Mucosa of rectum (tissue), 2 donors: ENCODE measurements at regions not wholly inside any gene's neighbourhood (a gene's known extent, or its start where the extent isn't known, plus 50 kb on each side); places are given as distances from the start of the nearest gene placed in this dataset.
A peak's percentile ranks its signal among the peaks of the same experiment; 100 is the strongest.
"Not testable (repeated sequence)": the region's sequence is repeated elsewhere in the genome, so short reads cannot be mapped to it uniquely, and the experiment has no call there.

ENCODE experiments used
- H3K27ac ChIP-seq, 2 donors: one replicate each; pipeline ENCODE4 v1.7.0; 2013; ENCODE audit warnings: inconsistent platforms in 2 of 2, low read depth in 2 of 2, low read length in 2 of 2
- H3K27me3 ChIP-seq, 2 donors: one replicate each; pipeline ENCODE4 v1.7.0; 2013; ENCODE audit warnings: low read length in 2 of 2; ENCODE audit not compliant: control insufficient read depth in 2 of 2, insufficient read depth in 2 of 2
- H3K36me3 ChIP-seq, 2 donors: one replicate each; pipeline ENCODE4 v1.7.0; 2013; ENCODE audit warnings: low read length in 2 of 2; ENCODE audit not compliant: control insufficient read depth in 2 of 2, insufficient read depth in 2 of 2
- H3K4me1 ChIP-seq, 2 donors: one replicate each; pipeline ENCODE4 v1.7.0; 2013; ENCODE audit warnings: low read length in 2 of 2, mild to moderate bottlenecking in 1 of 2; ENCODE audit not compliant: control insufficient read depth in 2 of 2, insufficient read depth in 2 of 2
- H3K4me3 ChIP-seq, 2 donors: one replicate each; pipeline ENCODE4 v1.7.0; 2013; ENCODE audit warnings: low read length in 2 of 2
- H3K9ac ChIP-seq, 2 donors: one replicate each; pipeline ENCODE4 v1.7.0; 2013; ENCODE audit warnings: low read length in 2 of 2, low read depth in 1 of 2, mild to moderate bottlenecking in 1 of 2
- H3K9me3 ChIP-seq, 2 donors: one replicate each; pipeline ENCODE4 v1.7.0; 2013; ENCODE audit warnings: low read length in 2 of 2; ENCODE audit not compliant: control insufficient read depth in 2 of 2
- donor health status: healthy.
- donor health status: Normal muscosa, but diverticular disease.

DNA sequence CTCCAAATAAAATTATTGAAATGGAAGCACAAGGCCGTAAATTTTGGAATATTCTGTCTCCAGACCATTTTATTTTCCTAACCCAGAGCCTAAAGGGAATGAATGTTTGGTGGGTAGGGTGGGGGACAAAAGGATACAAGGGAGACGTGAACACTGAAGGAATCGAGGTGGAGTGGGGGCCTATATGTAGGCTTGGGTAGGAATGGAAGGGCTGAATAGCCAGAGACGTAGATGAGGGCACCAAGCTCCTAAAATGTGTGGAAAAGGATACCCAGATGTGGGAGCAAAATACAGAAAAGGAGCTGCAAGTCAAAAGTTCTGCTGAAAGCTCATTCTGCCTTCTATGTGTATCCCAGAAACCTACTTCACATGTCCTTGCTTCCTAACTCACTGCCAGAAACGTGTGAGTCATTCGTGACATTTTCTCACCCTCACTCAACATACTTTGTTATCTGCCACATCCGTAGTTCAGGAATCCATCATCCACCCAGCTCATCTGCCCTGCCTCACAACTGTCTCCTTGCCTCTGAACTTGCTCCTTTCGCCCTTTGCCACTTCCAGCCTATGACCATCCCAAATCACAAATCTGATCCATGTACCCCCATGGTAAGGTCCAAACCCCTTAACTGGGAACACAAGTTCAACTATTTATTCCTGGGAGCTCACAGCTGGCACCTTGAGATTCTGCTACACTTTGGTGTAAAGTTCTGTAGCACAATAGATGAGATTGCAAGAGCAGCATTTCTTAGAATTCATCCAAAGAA, 84.1 kb upstream of the PRDX6 start:
- no peaks in the 10 kb centered on the region for H3K9me3 ChIP-seq
- H3K4me3 ChIP-seq: no peak overlapping the region
- H3K4me1 ChIP-seq: no peaks in the 10 kb centered on the region
- no peaks in the 10 kb centered on the region for H3K27me3 ChIP-seq
- H3K27ac ChIP-seq: no peak overlapping the region
- no peak overlapping the region for H3K9ac ChIP-seq
- no peaks in the 10 kb centered on the region for H3K36me3 ChIP-seq

DNA sequence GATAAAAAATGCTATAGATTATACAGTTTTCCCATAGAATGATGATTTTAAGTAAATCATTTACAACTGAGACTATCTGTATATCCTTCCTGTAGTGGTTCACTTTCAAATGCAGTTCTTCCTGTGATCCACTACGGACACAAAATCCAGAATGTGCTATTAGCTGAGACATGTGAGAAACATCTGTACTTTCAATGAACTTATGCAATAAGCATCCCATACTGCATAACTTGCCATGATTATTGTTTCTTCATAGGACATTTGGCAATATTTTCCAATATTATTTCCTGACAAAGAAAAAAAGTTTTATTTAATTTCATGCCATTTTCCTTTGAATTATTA, 83.5 kb upstream of the PRDX6 start:
- Histone ChIP-seq H3K4me1 (no peaks in the 10 kb centered on the region), H3K27ac (no peak overlapping the region), H3K9ac (no peak overlapping the region), H3K4me3 (no peak overlapping the region), H3K36me3 (no peaks in the 10 kb centered on the region), H3K27me3 (no peaks in the 10 kb centered on the region), H3K9me3 (no peaks in the 10 kb centered on the region)

DNA sequence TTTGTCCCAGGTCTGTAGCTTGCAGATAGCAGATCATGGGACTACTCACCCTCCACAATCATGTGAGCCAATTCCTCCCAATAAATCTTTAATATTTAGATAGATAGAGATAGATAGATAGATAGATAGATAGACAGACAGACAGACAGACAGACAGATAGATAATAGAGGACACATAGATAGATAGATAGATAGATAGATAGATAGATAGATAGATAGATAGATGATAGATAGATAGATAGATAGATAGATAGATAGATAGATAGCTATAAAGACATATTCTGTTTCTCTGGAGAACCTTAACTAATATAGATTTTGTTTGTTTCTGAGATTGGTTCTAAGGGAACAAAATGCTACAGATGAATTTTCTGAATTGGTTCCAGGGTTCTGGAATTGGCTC, 82.3 kb upstream of the PRDX6 start:
- H3K9me3 ChIP-seq, H3K4me3 ChIP-seq, H3K27ac ChIP-seq, H3K27me3 ChIP-seq, H3K4me1 ChIP-seq, H3K9ac ChIP-seq, H3K36me3 ChIP-seq: not testable (repeated sequence)

DNA sequence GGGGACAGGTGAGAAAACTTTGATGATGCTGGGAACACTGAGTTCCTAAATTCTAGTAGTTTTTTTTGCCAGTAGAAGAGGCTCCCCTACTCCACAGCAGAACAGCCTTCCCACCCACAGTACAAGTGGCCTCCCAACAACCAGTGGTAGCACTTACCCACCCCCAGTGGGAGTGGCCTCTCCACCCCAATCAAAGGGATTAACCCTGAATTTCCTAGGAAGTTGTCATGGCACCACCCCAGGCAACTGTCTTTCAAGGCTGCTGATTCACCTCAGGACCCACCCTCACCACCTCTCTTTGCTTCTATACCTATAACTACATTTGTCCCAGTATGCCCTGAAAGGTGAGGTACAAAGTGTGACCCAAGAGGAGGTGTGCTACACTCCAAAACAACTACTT, 81.4 kb upstream of the PRDX6 start:
- Histone ChIP-seq H3K4me1 (no peaks in the 10 kb centered on the region), H3K9me3 (no peaks in the 10 kb centered on the region), H3K27ac (no peak overlapping the region), H3K36me3 (no peaks in the 10 kb centered on the region), H3K27me3 (no peaks in the 10 kb centered on the region), H3K4me3 (no peak overlapping the region), H3K9ac (no peak overlapping the region)

DNA sequence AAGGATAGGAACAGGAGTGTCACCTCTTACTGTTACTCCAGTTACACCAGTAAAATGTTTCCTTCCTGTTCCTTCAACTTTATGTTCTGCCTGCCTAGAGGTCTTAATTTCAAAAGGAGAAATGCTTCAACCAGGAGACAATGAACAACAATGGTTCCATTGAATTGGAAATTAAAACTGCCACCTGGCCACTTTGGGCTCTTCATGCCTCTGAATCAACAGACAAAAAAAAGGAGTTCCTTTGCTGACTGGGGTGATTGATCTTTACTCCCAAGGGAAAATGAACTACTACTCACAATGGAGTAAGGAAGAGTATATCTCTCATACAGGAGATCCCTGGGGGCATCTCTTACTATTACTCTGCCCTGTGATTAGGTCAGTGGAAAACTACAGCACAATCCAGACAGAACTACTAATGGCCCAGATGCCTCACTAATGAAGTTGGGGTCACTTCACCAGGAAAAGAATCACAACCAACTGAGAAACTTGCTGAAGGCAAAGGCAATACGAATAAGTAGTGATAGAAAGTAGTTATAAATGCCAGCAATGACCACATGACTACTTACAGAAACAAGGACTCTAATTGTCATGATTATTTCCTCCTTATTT, 76.6 kb upstream of the PRDX6 start:
- Histone ChIP-seq H3K9me3 (no peaks in the 10 kb centered on the region), H3K27me3 (no peaks in the 10 kb centered on the region), H3K4me1 (no peaks in the 10 kb centered on the region), H3K9ac (no peak overlapping the region), H3K36me3 (no peaks in the 10 kb centered on the region), H3K27ac (no peak overlapping the region), H3K4me3 (no peak overlapping the region)

DNA sequence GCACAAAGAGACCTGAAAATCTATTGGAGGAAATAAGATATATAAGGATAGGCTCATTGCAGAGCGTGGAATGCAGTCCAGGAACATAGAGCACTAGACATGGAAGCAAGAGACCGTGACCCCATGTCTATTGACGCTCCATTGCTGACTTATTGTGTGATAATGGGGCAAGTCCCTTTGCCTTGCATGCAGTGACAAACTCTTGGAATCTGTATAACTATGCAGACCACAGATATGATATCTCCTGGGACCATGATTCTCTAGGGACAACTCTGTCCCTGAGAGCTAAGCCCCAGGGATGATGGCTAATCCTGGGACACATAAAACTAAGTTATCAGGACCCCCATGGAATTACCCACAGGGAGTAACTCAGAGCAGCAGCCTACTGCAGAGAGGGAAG, 73.1 kb upstream of the PRDX6 start:
- no peaks in the 10 kb centered on the region for H3K27me3 ChIP-seq
- no peak overlapping the region for H3K9ac ChIP-seq
- H3K4me3 ChIP-seq: no peak overlapping the region
- no peaks in the 10 kb centered on the region for H3K9me3 ChIP-seq
- no peak overlapping the region for H3K27ac ChIP-seq
- peaks cover 0 to 7% of the 10 kb centered on the region in 2 donors for H3K4me1 ChIP-seq
- no peaks in the 10 kb centered on the region for H3K36me3 ChIP-seq

DNA sequence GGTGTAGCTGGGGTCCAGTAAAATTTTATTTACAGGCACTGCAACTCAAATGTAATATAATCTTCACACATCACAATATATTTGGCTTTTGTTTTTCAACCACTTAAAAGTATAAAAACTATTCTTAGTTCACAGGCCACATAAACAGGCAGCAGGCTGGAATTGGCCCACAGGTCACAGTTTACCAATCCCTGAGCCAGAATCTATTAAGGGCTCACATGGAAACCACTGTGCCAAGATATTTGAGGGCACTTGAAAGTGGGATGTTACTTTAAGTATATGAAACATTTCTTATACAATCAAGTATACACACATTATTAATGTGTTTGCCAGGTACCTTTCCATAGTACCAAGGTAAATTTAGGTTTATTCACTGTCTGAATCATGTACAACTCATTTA, 71.9 kb upstream of the PRDX6 start:
- H3K4me1 ChIP-seq: peaks cover 0 to 7% of the 10 kb centered on the region in 2 donors
- H3K9ac ChIP-seq: no peak overlapping the region
- no peaks in the 10 kb centered on the region for H3K36me3 ChIP-seq
- H3K4me3 ChIP-seq: no peak overlapping the region
- no peak overlapping the region for H3K27ac ChIP-seq
- no peaks in the 10 kb centered on the region for H3K9me3 ChIP-seq
- no peaks in the 10 kb centered on the region for H3K27me3 ChIP-seq

DNA sequence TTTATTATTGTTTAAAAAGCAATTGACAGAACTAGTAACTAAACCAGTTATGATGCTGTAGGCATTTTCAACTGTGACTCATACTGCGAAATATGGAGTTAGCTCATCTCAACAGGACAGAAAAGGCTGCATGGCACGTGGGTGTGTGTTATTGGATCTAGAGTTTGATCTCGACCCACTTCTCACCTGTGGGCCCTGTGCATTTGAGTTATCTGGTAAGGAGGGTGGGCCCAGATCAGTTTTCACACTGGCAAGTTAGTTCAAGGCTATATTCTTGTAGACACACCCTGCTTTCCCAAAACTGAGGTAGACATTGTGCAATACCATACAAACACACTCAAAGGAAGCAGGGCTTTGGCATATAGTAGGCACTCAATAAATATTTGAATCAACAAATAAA, 71.3 kb upstream of the PRDX6 start:
- Histone ChIP-seq H3K36me3 (no peaks in the 10 kb centered on the region), H3K27ac (no peak overlapping the region), H3K9ac (no peak overlapping the region), H3K27me3 (no peaks in the 10 kb centered on the region), H3K4me1 (peaks cover 0 to 7% of the 10 kb centered on the region in 2 donors), H3K9me3 (no peaks in the 10 kb centered on the region), H3K4me3 (no peak overlapping the region)

DNA sequence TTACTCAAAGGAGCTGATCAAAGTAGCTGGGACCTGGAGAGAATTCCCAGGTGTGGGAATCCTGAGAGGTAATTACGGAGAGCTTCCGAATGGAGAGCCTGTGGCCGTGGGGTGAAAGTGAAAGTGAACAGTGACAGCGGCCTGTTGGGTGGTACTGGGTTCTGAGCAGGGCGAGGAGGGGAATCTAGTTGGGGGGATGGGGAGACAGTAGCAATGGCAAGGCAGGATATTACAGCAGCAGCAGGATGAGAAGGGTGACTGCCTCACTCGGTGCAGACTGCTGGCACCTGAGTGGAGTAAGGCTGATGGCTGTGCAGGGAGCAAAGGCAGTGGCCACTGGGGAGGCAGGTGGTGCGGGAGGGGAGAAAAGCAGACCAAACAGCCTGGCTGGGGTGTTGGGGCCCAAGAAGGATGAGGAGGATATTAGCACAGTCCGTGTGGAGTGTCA, 70.3 kb upstream of the PRDX6 start:
- Histone ChIP-seq H3K27me3 (no peaks in the 10 kb centered on the region), H3K4me3 (peak overlapping the region; percentile 60 to 68), H3K4me1 (peaks cover 0 to 7% of the 10 kb centered on the region in 2 donors), H3K36me3 (no peaks in the 10 kb centered on the region), H3K9me3 (no peaks in the 10 kb centered on the region), H3K27ac (no peak overlapping the region), H3K9ac (peak overlapping the region; percentile 36 to 61)

DNA sequence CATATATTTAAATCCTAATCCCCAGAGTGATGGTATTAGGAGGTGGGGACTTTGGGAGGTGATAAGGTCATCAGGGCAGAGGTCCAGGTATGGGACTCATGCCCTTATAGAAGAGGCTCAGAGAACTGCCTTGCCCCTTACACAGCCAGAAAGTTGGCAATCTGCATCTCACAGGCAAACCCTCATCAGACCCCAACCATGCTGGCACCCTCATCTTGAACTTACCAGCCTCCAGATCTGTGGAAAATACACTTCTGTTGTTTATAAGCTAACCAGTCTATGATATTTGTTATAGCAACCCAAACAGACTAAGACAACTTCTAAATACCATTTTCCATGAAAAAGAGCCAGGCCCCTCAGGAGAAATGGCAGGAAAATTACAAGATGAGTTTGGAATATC, 69.3 kb upstream of the PRDX6 start:
- Histone ChIP-seq H3K36me3 (no peaks in the 10 kb centered on the region), H3K27ac (no peak overlapping the region), H3K4me3 (no peak overlapping the region), H3K4me1 (peaks cover 0 to 7% of the 10 kb centered on the region in 2 donors), H3K9me3 (no peaks in the 10 kb centered on the region), H3K27me3 (no peaks in the 10 kb centered on the region), H3K9ac (no peak overlapping the region)
